T-cell (primary cell): ENCODE measurements at regions not wholly inside any gene's neighbourhood (a gene's known extent, or its start where the extent isn't known, plus 50 kb on each side); places are given as distances from the start of the nearest gene placed in this dataset.

Source experiments
- ATAC-seq, 4 experiments: fragments of 200-7000 bp in 3 of 4; fragments of 150-1000 bp in 1 of 4; cut with Tn5 transposase; replicated peaks in 1 of 4; 1 replicate in 3 of 4; 2 replicates in 1 of 4; pipeline ENCODE4 v1.10.0; 2021; ENCODE audit warnings: moderate library complexity in 3 of 4, mild to moderate bottlenecking in 2 of 4, moderate number of reproducible peaks in 1 of 4
- CTCF ChIA-PET, 2 donors: fragments of 300-600 bp; sonication (Branson Sonifier 250); formaldehyde crosslinking; loops; one replicate each; lab custom pipeline; 2022; ENCODE audit warnings: antibody characterized with exemption in 2 of 2; lab: Charles Lee
- POLR2A ChIA-PET, 2 donors: fragments of 300-600 bp; sonication (Branson Sonifier 250); formaldehyde crosslinking; loops; one replicate each; lab custom pipeline; 2022; ENCODE audit warnings: antibody characterized with exemption in 2 of 2; lab: Charles Lee
- DNase-seq, 35 experiments: peaks; one replicate each; pipeline versions ENCODE4 v3.0.0 to v3.0.0-alpha.2; 2013 to 2023
- H3K27ac ChIP-seq: one replicate; pipeline ENCODE4 v1.5.1; 2013; ENCODE audit warnings: low read length
- H3K27me3 ChIP-seq, 2 experiments: replicated peaks in 1 of 2; 1 replicate in 1 of 2; 2 replicates in 1 of 2; pipeline versions ENCODE4 v1.6.1 to v1.7.0; 2013; ENCODE audit warnings: low read length in 1 of 2, mixed read lengths in 1 of 2; ENCODE audit not compliant: control insufficient read depth in 2 of 2, insufficient read depth in 2 of 2; ENCODE audit errors: extremely low read depth in 1 of 2
- H3K36me3 ChIP-seq, 2 donors: 1 replicate in 1 of 2; 2 replicates in 1 of 2; pipeline versions ENCODE4 v1.6.1 to v1.7.0; 2013; ENCODE audit warnings: low read length in 1 of 2; ENCODE audit not compliant: control insufficient read depth in 2 of 2, insufficient read depth in 1 of 2; ENCODE audit errors: extremely low read depth in 1 of 2
- H3K4me1 ChIP-seq, 2 experiments: 1 replicate in 1 of 2; 2 replicates in 1 of 2; pipeline versions ENCODE4 v1.6.1 to v1.7.0; 2013; ENCODE audit warnings: low read length in 2 of 2, mixed read lengths in 1 of 2; ENCODE audit not compliant: insufficient read depth in 2 of 2, control insufficient read depth in 1 of 2; ENCODE audit errors: extremely low read depth in 1 of 2
- H3K4me3 ChIP-seq, 2 donors: 1 replicate in 1 of 2; 2 replicates in 1 of 2; pipeline versions ENCODE4 v1.5.1 to v1.7.0; 2013; ENCODE audit warnings: mild to moderate bottlenecking in 2 of 2, low read length in 1 of 2, moderate library complexity in 1 of 2; ENCODE audit not compliant: control insufficient read depth in 1 of 2; ENCODE audit errors: extremely low read depth in 1 of 2
- H3K9me3 ChIP-seq: 2 replicates; pipeline ENCODE4 v1.7.0; 2013
- H3K27ac Mint-ChIP-seq, 2 donors: one replicate each; pipeline ENCODE4 v1.8.0; 2020 to 2021; ENCODE audit warnings: mild to moderate bottlenecking in 2 of 2, mixed read lengths in 2 of 2
- H3K27me3 Mint-ChIP-seq, 2 donors: one replicate each; pipeline ENCODE4 v1.8.0; 2021 to 2022; ENCODE audit warnings: mixed read lengths in 2 of 2
- H3K36me3 Mint-ChIP-seq: one replicate; pipeline ENCODE4 v1.8.0; 2021; ENCODE audit warnings: mixed read lengths
- H3K4me1 Mint-ChIP-seq, 3 donors: one replicate each; pipeline ENCODE4 v1.8.0; 2020 to 2022; ENCODE audit warnings: mixed read lengths in 3 of 3, mild to moderate bottlenecking in 1 of 3
- H3K4me3 Mint-ChIP-seq, 3 donors: one replicate each; pipeline ENCODE4 v1.8.0; 2020 to 2022; ENCODE audit warnings: mild to moderate bottlenecking in 3 of 3, mixed read lengths in 3 of 3, moderate library complexity in 3 of 3
- H3K9me3 Mint-ChIP-seq, 3 donors: one replicate each; pipeline ENCODE4 v1.8.0; 2020 to 2022; ENCODE audit warnings: mixed read lengths in 3 of 3
- WGBS: methylation state at CpG from one replicate; pipeline ENCODE4 v1.1.5; 2013; ENCODE audit warnings: missing lambda C conversion rate; ENCODE audit not compliant: insufficient coverage; 5-methylcytosine and 5-hydroxymethylcytosine counted together

GRCh38 chr21:25126564-25126963 is 480.7 kb downstream of the MRPL39 start:
- CTCF ChIA-PET, result no interaction called here
- no peak overlapping the region for H3K27ac Mint-ChIP-seq
- POLR2A ChIA-PET, result no interaction called here

DNA sequence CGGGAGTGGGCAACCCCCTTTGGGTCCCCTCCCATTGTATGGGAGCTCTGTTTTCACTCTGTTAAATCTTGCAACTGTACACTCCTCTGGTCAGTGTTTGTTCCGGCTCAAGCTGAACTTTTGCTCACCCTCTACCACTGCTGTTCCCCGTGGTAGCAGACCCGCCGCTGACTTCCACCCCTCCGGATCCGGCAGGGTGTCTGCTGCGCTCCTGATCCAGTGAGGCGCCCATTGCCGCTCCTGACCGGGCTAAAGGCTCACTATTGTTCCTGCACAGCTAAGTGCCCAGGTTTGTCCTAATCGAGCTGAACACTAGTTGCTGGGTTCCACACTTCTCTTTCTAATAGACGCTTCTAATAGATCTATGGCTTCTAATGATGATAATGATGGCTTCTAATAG is 488.6 kb downstream of the MRPL39 start:
- Histone ChIP-seq H3K9me3 (no peaks in the 10 kb centered on the region), H3K27ac (no peak overlapping the region), H3K36me3 (no peaks in the 10 kb centered on the region), H3K4me3 (no peak overlapping the region), H3K4me1 (no peaks in the 10 kb centered on the region), H3K27me3 (no peaks in the 10 kb centered on the region)
- POLR2A ChIA-PET, result no interaction called here
- DNase-seq (no peak), ATAC-seq (no peak)
- CTCF ChIA-PET, result no interaction called here
- no peaks in the 10 kb centered on the region for H3K4me1 Mint-ChIP-seq
- peaks cover 2 to 17% (median 11%) of the 10 kb centered on the region in 3 donors for H3K9me3 Mint-ChIP-seq
- 97% methylated on average over 10 of the region's 13 CpGs for WGBS
- H3K27me3 Mint-ChIP-seq, result peaks cover 0 to 4% of the 10 kb centered on the region in 2 donors
- H3K27ac Mint-ChIP-seq, result no peak overlapping the region
- no peak overlapping the region for H3K4me3 Mint-ChIP-seq
- H3K36me3 Mint-ChIP-seq, result no peaks in the 10 kb centered on the region

More at GRCh38 chr21:25126564-25126963, 480.7 kb downstream of the MRPL39 start:
- Mint-ChIP-seq H3K4me1 (no peaks in the 10 kb centered on the region), H3K27me3 (no peaks in the 10 kb centered on the region), H3K9me3 (peaks cover 0 to 2% (median 2%) of the 10 kb centered on the region in 3 donors), H3K36me3 (no peaks in the 10 kb centered on the region), H3K4me3 (no peak overlapping the region)
- Histone ChIP-seq H3K36me3 (no peaks in the 10 kb centered on the region), H3K27me3 (no peaks in the 10 kb centered on the region), H3K4me1 (no peaks in the 10 kb centered on the region), H3K4me3 (no peak overlapping the region), H3K27ac (no peak overlapping the region), H3K9me3 (no peaks in the 10 kb centered on the region)
- no peak for ATAC-seq
- no peak for DNase-seq
- WGBS, result no CpG with 5 or more reads among the region's 3 CpGs

DNA sequence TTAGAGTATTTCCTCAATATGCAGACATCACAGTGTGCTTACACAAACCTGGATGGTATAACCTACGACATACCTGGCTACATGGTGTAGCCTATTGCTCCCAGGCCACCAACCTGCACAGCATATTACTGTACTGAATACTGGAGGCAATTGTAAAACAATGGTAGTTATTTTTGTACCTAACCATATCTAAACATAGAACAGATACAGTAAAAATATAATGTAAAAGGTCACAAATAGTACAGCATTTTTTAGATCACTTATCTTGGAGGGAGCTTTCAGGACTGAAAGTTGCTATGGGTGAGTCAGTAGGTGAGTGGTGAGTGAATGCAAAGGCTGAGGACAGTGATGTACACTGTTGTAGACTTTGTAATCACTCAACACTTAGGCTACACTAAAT is 492.3 kb downstream of the MRPL39 start:
- no peaks in the 10 kb centered on the region for H3K4me1 Mint-ChIP-seq
- WGBS, result no CpG with 5 or more reads among the region's 1 CpG
- ChIA-PET CTCF (no interaction called here), POLR2A (no interaction called here)
- H3K4me1 ChIP-seq, result no peaks in the 10 kb centered on the region
- no peak overlapping the region for H3K4me3 Mint-ChIP-seq
- H3K27me3 Mint-ChIP-seq, result no peaks in the 10 kb centered on the region
- H3K27ac ChIP-seq, result no peak overlapping the region
- H3K27ac Mint-ChIP-seq, result no peak overlapping the region
- no peaks in the 10 kb centered on the region for H3K36me3 Mint-ChIP-seq
- no peak for ATAC-seq
- no peaks in the 10 kb centered on the region for H3K27me3 ChIP-seq
- H3K36me3 ChIP-seq, result no peaks in the 10 kb centered on the region
- no peak overlapping the region for H3K4me3 ChIP-seq
- H3K9me3 ChIP-seq, result no peaks in the 10 kb centered on the region
- H3K9me3 Mint-ChIP-seq, result peaks cover 0 to 12% (median 5%) of the 10 kb centered on the region in 3 donors
- no peak for DNase-seq

DNA sequence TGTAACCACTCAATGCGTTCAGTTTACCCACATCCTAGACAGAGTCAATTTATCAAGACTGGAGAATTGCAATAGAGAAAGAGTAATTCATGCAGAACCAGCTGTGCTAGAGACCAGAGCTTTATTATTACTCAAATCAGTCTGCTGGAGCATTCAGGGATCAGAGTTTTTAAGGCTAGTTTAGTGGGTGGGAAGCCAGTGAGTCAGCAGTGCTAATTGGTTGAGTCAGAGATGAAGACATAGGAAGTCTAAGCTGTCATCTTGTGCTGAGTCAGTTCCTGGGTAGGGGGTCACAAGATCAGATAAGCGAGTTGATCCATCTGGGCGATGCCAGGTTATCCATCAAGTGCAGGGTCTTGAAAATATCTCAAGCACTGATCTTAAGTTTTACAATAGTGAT is 499.6 kb downstream of the MRPL39 start:
- no peaks in the 10 kb centered on the region for H3K36me3 ChIP-seq
- POLR2A ChIA-PET, result no interaction called here
- WGBS, result 85% methylated on average over 2 of the region's 3 CpGs
- no peaks in the 10 kb centered on the region for H3K27me3 Mint-ChIP-seq
- H3K27ac ChIP-seq, result no peak overlapping the region
- no peak for DNase-seq
- H3K9me3 Mint-ChIP-seq, result peaks cover 0 to 5% (median 0%) of the 10 kb centered on the region in 3 donors
- H3K4me3 ChIP-seq, result no peak overlapping the region
- H3K36me3 Mint-ChIP-seq, result no peaks in the 10 kb centered on the region
- H3K4me1 ChIP-seq, result no peaks in the 10 kb centered on the region
- no peaks in the 10 kb centered on the region for H3K9me3 ChIP-seq
- H3K27ac Mint-ChIP-seq, result no peak overlapping the region
- no peak for ATAC-seq
- H3K4me1 Mint-ChIP-seq, result no peaks in the 10 kb centered on the region
- CTCF ChIA-PET, result no interaction called here
- no peak overlapping the region for H3K4me3 Mint-ChIP-seq
- H3K27me3 ChIP-seq, result no peaks in the 10 kb centered on the region

- Mint-ChIP-seq H3K36me3 (no peaks in the 10 kb centered on the region), H3K27me3 (no peaks in the 10 kb centered on the region), H3K4me3 (no peak overlapping the region), H3K9me3 (peaks cover 0 to 5% (median 0%) of the 10 kb centered on the region in 3 donors), H3K27ac (no peak overlapping the region), H3K4me1 (no peaks in the 10 kb centered on the region)
- ChIA-PET POLR2A (no interaction called here), CTCF (no interaction called here)
- Histone ChIP-seq H3K27ac (no peak overlapping the region), H3K4me3 (no peak overlapping the region), H3K9me3 (no peaks in the 10 kb centered on the region), H3K36me3 (no peaks in the 10 kb centered on the region), H3K4me1 (no peaks in the 10 kb centered on the region), H3K27me3 (no peaks in the 10 kb centered on the region)
- no peak for ATAC-seq
- no peak for DNase-seq
These were observed 503.6 kb downstream of the MRPL39 start for GRCh38 chr21:25103500-25104207.

- Mint-ChIP-seq H3K4me3 (no peak overlapping the region), H3K36me3 (no peaks in the 10 kb centered on the region), H3K27me3 (no peaks in the 10 kb centered on the region), H3K9me3 (peaks cover 0 to 2% (median 0%) of the 10 kb centered on the region in 3 donors), H3K27ac (no peak overlapping the region), H3K4me1 (no peaks in the 10 kb centered on the region)
- Histone ChIP-seq H3K27me3 (no peaks in the 10 kb centered on the region), H3K27ac (no peak overlapping the region), H3K4me3 (no peak overlapping the region), H3K36me3 (no peaks in the 10 kb centered on the region), H3K9me3 (no peaks in the 10 kb centered on the region), H3K4me1 (no peaks in the 10 kb centered on the region)
- no CpG with 5 or more reads among the region's 2 CpGs for WGBS
- ATAC-seq, result no peak
- POLR2A ChIA-PET, result no interaction called here
- DNase-seq, result no peak
- CTCF ChIA-PET, result no interaction called here
These were observed 509.6 kb downstream of the MRPL39 start for GRCh38 chr21:25097648-25098047.

DNA sequence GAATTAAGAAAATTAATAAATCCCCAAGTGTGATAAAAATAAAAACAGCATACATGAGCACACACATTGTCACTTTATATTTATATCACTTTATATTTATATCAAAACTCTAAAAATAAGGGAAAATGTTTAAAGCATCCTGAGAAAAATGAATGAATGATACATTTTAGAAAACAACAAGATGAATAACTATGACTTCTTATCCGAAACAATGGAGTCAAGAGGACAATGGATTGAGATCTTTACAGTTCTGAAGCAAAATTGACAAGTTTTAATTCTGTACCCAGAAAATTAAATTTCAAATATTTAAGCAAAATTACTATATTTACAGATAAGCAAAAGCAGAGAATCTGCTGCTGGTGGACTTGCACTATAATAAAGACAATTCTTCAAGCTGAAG is 512.6 kb downstream of the MRPL39 start:
- no peaks in the 10 kb centered on the region for H3K4me1 ChIP-seq
- H3K27ac ChIP-seq, result no peak overlapping the region
- Mint-ChIP-seq H3K27me3 (no peaks in the 10 kb centered on the region), H3K4me1 (no peaks in the 10 kb centered on the region), H3K36me3 (no peaks in the 10 kb centered on the region), H3K4me3 (no peak overlapping the region), H3K27ac (no peak overlapping the region), H3K9me3 (peaks cover 2 to 6% (median 4%) of the 10 kb centered on the region in 3 donors)
- ChIA-PET POLR2A (no interaction called here), CTCF (no interaction called here)
- WGBS, result no CpG with 5 or more reads among the region's 1 CpG
- no peak for ATAC-seq
- H3K36me3 ChIP-seq, result no peaks in the 10 kb centered on the region
- DNase-seq, result no peak
- no peak overlapping the region for H3K4me3 ChIP-seq
- no peaks in the 10 kb centered on the region for H3K27me3 ChIP-seq
- no peaks in the 10 kb centered on the region for H3K9me3 ChIP-seq
